A549 (cell line): ENCODE measurements at regions not wholly inside any gene's neighbourhood (a gene's known extent, or its start where the extent isn't known, plus 50 kb on each side); places are given as distances from the start of the nearest gene placed in this dataset.

Experiments used
- ATAC-seq, 2 experiments: fragments of 200-7000 bp in 1 of 2; fragments of >200 bp in 1 of 2; cut with Nextera tagmentation in 1 of 2; cut with Tn5 transposase in 1 of 2; 3 replicates each; pipeline versions ENCODE4 v1.8.0 to v1.9.1; 2018 to 2020; ENCODE audit warnings: mild to moderate bottlenecking in 1 of 2, moderate library complexity in 1 of 2
- CTCF ChIA-PET: fragments of 300-600 bp; sonication (Branson Sonifier 250); formaldehyde crosslinking; extraction: SDS; loops from one replicate; lab custom pipeline; 2021; ENCODE audit warnings: antibody characterized with exemption, inconsistent platforms; lab: Yijun Ruan, JAX
- POLR2A ChIA-PET: fragments of 350-600 bp; formaldehyde crosslinking; extraction: SDS; loops from one replicate; lab custom pipeline; 2021; ENCODE audit warnings: antibody characterized with exemption, inconsistent platforms; lab: Yijun Ruan, JAX
- DNase-seq, 2 experiments: peaks; one replicate each; pipeline versions ENCODE4 v3.0.0 to v3.0.0-alpha.2; 2011 to 2016; ENCODE audit warnings: low read depth in 1 of 2, low spot score in 1 of 2
- FAIRE-seq: peaks from 2 replicates; lab custom pipeline; 2011; peaks lifted over from hg19 to GRCh38; lab: Jason Lieb, UNC
- H3K27ac ChIP-seq, 2 experiments: fragments of >200 bp; sonication (Bioruptor Twin); formaldehyde crosslinking; 3 replicates each; pipeline ENCODE4 v1.5.1; 2016 to 2017
- H3K4me1 ChIP-seq: fragments of >200 bp; sonication (Bioruptor Twin); formaldehyde crosslinking; 3 replicates; pipeline ENCODE4 v1.6.1; 2016
- H3K4me2 ChIP-seq: fragments of >200 bp; sonication (Bioruptor Twin); formaldehyde crosslinking; 3 replicates; pipeline ENCODE4 v1.6.1; 2016
- H3K4me3 ChIP-seq: fragments of >200 bp; sonication (Bioruptor Twin); formaldehyde crosslinking; 3 replicates; pipeline ENCODE4 v1.5.1; 2016
- H3K9me3 ChIP-seq: fragments of >200 bp; sonication (Bioruptor Twin); formaldehyde crosslinking; 3 replicates; pipeline ENCODE4 v1.6.1; 2016
- BHLHE40 ChIP-seq: IDR thresholded peaks from 2 replicates; pipeline ENCODE4 v1.6.1; 2012; ENCODE audit warnings: low read depth, low read length, inconsistent platforms
- CBX8 ChIP-seq: fragments of 200-600 bp; sonication (generic); IDR thresholded peaks from 2 replicates; pipeline ENCODE4 v1.6.1; 2016
- CHD2 ChIP-seq: fragments of 150-350 bp; IDR thresholded peaks from 2 replicates; pipeline ENCODE4 v1.6.1; 2014; ENCODE audit warnings: low read length; ENCODE audit not compliant: partially characterized antibody
- E2F6 ChIP-seq: IDR thresholded peaks from 2 replicates; pipeline ENCODE4 v1.6.1; 2012; ENCODE audit warnings: low read depth, borderline replicate concordance
- EHF ChIP-seq: fragments of 250-450 bp; sonication (Bioruptor Pico); IDR thresholded peaks from 2 replicates; pipeline ENCODE4 v1.5.0; 2020; ENCODE audit warnings: mild to moderate bottlenecking
- EHMT2 ChIP-seq: fragments of 200-600 bp; sonication (generic); IDR thresholded peaks from 2 replicates; pipeline ENCODE4 v1.6.1; 2016; ENCODE audit warnings: antibody characterized with exemption, low read depth, mild to moderate bottlenecking, moderate library complexity
- EP300 ChIP-seq, 2 experiments: fragments of >200 bp; sonication (Bioruptor Twin); formaldehyde crosslinking; IDR thresholded peaks; 2 replicates in 1 of 2; 3 replicates in 1 of 2; pipeline ENCODE4 v1.6.1; 2016 to 2017
- ESRRA ChIP-seq: fragments of 150-350 bp; IDR thresholded peaks from 2 replicates; pipeline ENCODE4 v1.6.1; 2014; ENCODE audit warnings: mild to moderate bottlenecking, low read length, borderline replicate concordance
- FOXS1 ChIP-seq: fragments of 250-450 bp; sonication (Bioruptor Pico); IDR thresholded peaks from 2 replicates; pipeline ENCODE4 v1.5.0; 2020; ENCODE audit warnings: mild to moderate bottlenecking, moderate library complexity
- GATA3 ChIP-seq: IDR thresholded peaks from 2 replicates; pipeline ENCODE4 v1.6.1; 2012; ENCODE audit warnings: borderline replicate concordance
- HDAC2 ChIP-seq: fragments of 200-600 bp; sonication (generic); IDR thresholded peaks from 2 replicates; pipeline ENCODE4 v1.6.1; 2016
- HES2 ChIP-seq: fragments of >200 bp; sonication (Bioruptor Twin); formaldehyde crosslinking; IDR thresholded peaks from 2 replicates; pipeline ENCODE4 v1.6.1; 2016
- KDM5A ChIP-seq: fragments of 200-600 bp; sonication (generic); IDR thresholded peaks from 2 replicates; pipeline ENCODE4 v1.6.1; 2016; ENCODE audit warnings: antibody characterized with exemption, mild to moderate bottlenecking
- MAFK ChIP-seq: fragments of 450-650 bp; IDR thresholded peaks from 2 replicates; pipeline ENCODE4 v1.6.1; 2014; ENCODE audit not compliant: partially characterized antibody
- NFE2L2 ChIP-seq: fragments of 150-350 bp; conservative IDR thresholded peaks from 2 replicates; pipeline ENCODE4 v1.6.1; 2014; ENCODE audit warnings: low read length
- NR3C1 ChIP-seq: fragments of >200 bp; sonication (Bioruptor Twin); formaldehyde crosslinking; IDR thresholded peaks from 3 replicates; pipeline ENCODE4 v1.6.1; 2017
- PBX3 ChIP-seq: IDR thresholded peaks from 2 replicates; pipeline ENCODE4 v1.6.1; 2012
- PHF8 ChIP-seq: fragments of 200-600 bp; sonication (generic); IDR thresholded peaks from 2 replicates; pipeline ENCODE4 v1.6.1; 2016; ENCODE audit warnings: low read depth, mild to moderate bottlenecking, antibody characterized with exemption, moderate library complexity, borderline replicate concordance
- POLR2A ChIP-seq: IDR thresholded peaks from 2 replicates; pipeline ENCODE4 v1.6.1; 2012; ENCODE audit warnings: mild to moderate bottlenecking, low read length
- RCOR1 ChIP-seq: fragments of 150-350 bp; IDR thresholded peaks from 2 replicates; pipeline ENCODE4 v1.6.1; 2014; ENCODE audit warnings: antibody characterized with exemption, low read length, low read depth
- REST ChIP-seq: fragments of 200-600 bp; sonication (generic); IDR thresholded peaks from 2 replicates; pipeline ENCODE4 v1.6.1; 2016; ENCODE audit warnings: antibody characterized with exemption, mild to moderate bottlenecking, moderate library complexity
- RFX5 ChIP-seq: fragments of 450-650 bp; IDR thresholded peaks from 2 replicates; pipeline ENCODE4 v1.7.1; 2014; ENCODE audit warnings: antibody characterized with exemption, mild to moderate bottlenecking, moderate library complexity
- SREBF2 ChIP-seq: fragments of 450-650 bp; IDR thresholded peaks from 2 replicates; pipeline ENCODE4 v1.6.1; 2014; ENCODE audit warnings: mild to moderate bottlenecking, moderate library complexity
- TFCP2L1 ChIP-seq: fragments of 250-450 bp; sonication (Bioruptor Pico); IDR thresholded peaks from 2 replicates; pipeline ENCODE4 v1.5.0; 2021; ENCODE audit warnings: mild to moderate bottlenecking
- TP53 ChIP-seq: fragments of 250-450 bp; sonication (Bioruptor Pico); IDR thresholded peaks from 2 replicates; pipeline ENCODE4 v1.5.0; 2021; ENCODE audit warnings: mild to moderate bottlenecking, moderate library complexity
- ZSCAN20 ChIP-seq: fragments of 250-450 bp; sonication (Bioruptor Pico); IDR thresholded peaks from 2 replicates; pipeline ENCODE4 v1.8.0; 2022; ENCODE audit warnings: mild to moderate bottlenecking, moderate library complexity
- WGBS: methylation state at CpG from one replicate; pipeline ENCODE4 v1.1.6; 2017; ENCODE audit errors: missing lambda C conversion rate; 5-methylcytosine and 5-hydroxymethylcytosine counted together

GRCh38 chr2:109703077-109703476, 88.9 kb downstream of the SOWAHC start:
- FAIRE-seq (no peak), DNase-seq (no peak), ATAC-seq (no peak)
- POLR2A ChIA-PET: interaction anchor here (2.4 kb wide), 1 partner anchor 89 kb away, joined by 8 read pairs; the partner anchor contains the start of genes SEPTIN10 and SOWAHC
- WGBS: 78% methylated on average over 7 of the region's 7 CpGs
- no peak overlapping the region for H3K4me2 ChIP-seq
- TF ChIP-seq MAFK (no peak), PHF8 (no peak), BHLHE40 (no peak), RFX5 (no peak), HDAC2 (no peak), ZSCAN20 (CRISPR knock-in tag) (no peak), EHMT2 (no peak), EHF (CRISPR knock-in tag) (no peak), RCOR1 (no peak), HES2 (no peak), TFCP2L1 (CRISPR knock-in tag) (no peak), ESRRA (no peak), EP300 (IDR thresholded peaks at IDR 0.05) (no peak), E2F6 (no peak), KDM5A (no peak), POLR2A (no peak), TP53 (CRISPR knock-in tag) (no peak), FOXS1 (CRISPR knock-in tag) (no peak), PBX3 (no peak)
- CTCF ChIA-PET: interaction anchor here (0.7 to 1.4 kb wide), 5 partner anchors 17 to 193 kb away, joined by 3 to 4 read pairs (median 3); no protein-coding TSS in a partner anchor
- H3K9me3 ChIP-seq: no peaks in the 10 kb centered on the region
- H3K4me3 ChIP-seq: no peak overlapping the region
- H3K27ac ChIP-seq: no peak overlapping the region
- H3K4me1 ChIP-seq: peaks cover 11% of the 10 kb centered on the region; the same call in 1 of the 3 replicates

GRCh38 chr2:109703798-109704197, 89.6 kb downstream of the SOWAHC start:
- peaks cover 10% of the 10 kb centered on the region; the same call in 1 of the 3 replicates for H3K4me1 ChIP-seq
- ATAC-seq (no peak), DNase-seq (no peak), FAIRE-seq (no peak)
- no peaks in the 10 kb centered on the region for H3K9me3 ChIP-seq
- H3K27ac ChIP-seq: no peak overlapping the region
- 74% methylated on average over 3 of the region's 3 CpGs for WGBS
- no peak overlapping the region for H3K4me3 ChIP-seq
- no peak for TF ChIP-seq SREBF2
- no peak overlapping the region for H3K4me2 ChIP-seq
- POLR2A ChIA-PET: interaction anchor here (2.4 kb wide), 1 partner anchor 90 kb away, joined by 8 read pairs; the partner anchor contains the start of genes SEPTIN10 and SOWAHC
- CTCF ChIA-PET: interaction anchor here (1.0 to 1.3 kb wide), 2 partner anchors 12 to 32 kb away, joined by 3 to 4 read pairs; no protein-coding TSS in a partner anchor

- 0 out of 3 replicates have a peak, but pooled peaks cover 3% of the 10 kb centered on the region for H3K4me1 ChIP-seq
- no peak for ATAC-seq
- no peak overlapping the region for H3K4me3 ChIP-seq
- POLR2A ChIA-PET: interaction anchor here (1.5 kb wide), 1 partner anchor 94 kb away, joined by 3 read pairs; the partner anchor contains the start of gene SEPTIN10
- TF ChIP-seq REST: no peak
- no peak for TF ChIP-seq GATA3
- TF ChIP-seq BHLHE40: no peak
- no peak for TF ChIP-seq NFE2L2
- TF ChIP-seq KDM5A: no peak
- TF ChIP-seq CHD2: no peak
- TF ChIP-seq RFX5: no peak
- no peak for TF ChIP-seq CBX8
- no peak for TF ChIP-seq NR3C1
- TF ChIP-seq, all 56 proteins: peak for 0
- DNase-seq: no peak
- no peak for FAIRE-seq
- Histone ChIP-seq H3K9me3 (no peaks in the 10 kb centered on the region), H3K4me2 (no peak overlapping the region), H3K27ac (no peak overlapping the region)
- WGBS: 82% methylated on average over 8 of the region's 9 CpGs
- CTCF ChIA-PET: interaction anchor here (1.3 to 1.9 kb wide), 2 partner anchors 16 to 190 kb away, joined by 3 to 11 read pairs; no protein-coding TSS in a partner anchor
Measured at GRCh38 chr2:109707281-109708147, 86.6 kb upstream of the RGPD5 start.
